HL-60 (cell line): ENCODE measurements at regions not wholly inside any gene's neighbourhood (a gene's known extent, or its start where the extent isn't known, plus 50 kb on each side); places are given as distances from the start of the nearest gene placed in this dataset.

Experiments used
- GABPA ChIP-seq: IDR thresholded peaks from 2 replicates; pipeline ENCODE4 v1.6.1; 2012; ENCODE audit warnings: low read depth
- POLR2AphosphoS5 ChIP-seq: IDR thresholded peaks from 2 replicates; pipeline ENCODE4 v1.6.1; 2012; ENCODE audit warnings: low read depth
- SPI1 ChIP-seq: IDR thresholded peaks from 2 replicates; pipeline ENCODE4 v1.6.1; 2012; ENCODE audit warnings: low read depth, mild to moderate bottlenecking, borderline replicate concordance
- TF ChIP-seq, protein P1 (sequence below): IDR thresholded peaks from one replicate; pipeline ENCODE4 v1.5.1; 2011; ENCODE audit warnings: low read length, control low read depth, inconsistent platforms; ENCODE audit not compliant: insufficient read depth
- TF ChIP-seq, protein P2 (sequence below): IDR thresholded peaks from 2 replicates; pipeline ENCODE4 v1.6.1; 2012; ENCODE audit warnings: low read depth; ENCODE audit not compliant: insufficient replicate concordance

DNA sequence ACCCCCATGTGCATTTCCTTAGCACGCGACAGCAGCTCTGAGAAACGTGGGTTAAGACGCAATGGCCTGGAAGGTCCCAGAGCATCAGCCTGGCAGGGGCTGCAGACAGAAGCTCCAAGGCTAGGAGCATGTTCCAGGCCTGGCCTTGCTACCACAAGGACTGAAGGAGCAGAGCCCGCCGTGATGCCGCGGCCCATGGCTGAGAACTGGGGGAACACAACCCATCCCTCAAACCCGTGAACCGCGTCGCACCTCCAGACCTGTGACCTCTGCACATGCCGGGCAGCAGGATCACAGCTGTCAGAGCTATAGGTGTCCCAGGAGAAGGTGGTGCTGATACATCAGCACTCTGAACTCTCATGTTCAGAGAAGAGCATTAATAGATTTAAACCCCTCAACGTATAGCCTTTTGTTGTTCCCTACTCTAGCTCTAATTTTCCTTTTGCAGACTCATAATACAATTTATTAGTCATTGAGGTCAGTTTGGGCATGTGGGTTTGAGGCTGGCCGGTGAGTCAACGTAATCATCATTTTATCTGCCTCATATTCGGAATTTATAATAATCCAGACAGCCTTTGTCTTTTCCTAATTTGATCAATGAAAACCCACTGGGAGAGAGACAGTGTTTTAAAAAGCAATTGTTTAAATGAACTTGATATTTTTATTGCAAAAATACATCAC lies 222.5 kb upstream of the TCERG1L start:
- TF ChIP-seq, protein P1, sequence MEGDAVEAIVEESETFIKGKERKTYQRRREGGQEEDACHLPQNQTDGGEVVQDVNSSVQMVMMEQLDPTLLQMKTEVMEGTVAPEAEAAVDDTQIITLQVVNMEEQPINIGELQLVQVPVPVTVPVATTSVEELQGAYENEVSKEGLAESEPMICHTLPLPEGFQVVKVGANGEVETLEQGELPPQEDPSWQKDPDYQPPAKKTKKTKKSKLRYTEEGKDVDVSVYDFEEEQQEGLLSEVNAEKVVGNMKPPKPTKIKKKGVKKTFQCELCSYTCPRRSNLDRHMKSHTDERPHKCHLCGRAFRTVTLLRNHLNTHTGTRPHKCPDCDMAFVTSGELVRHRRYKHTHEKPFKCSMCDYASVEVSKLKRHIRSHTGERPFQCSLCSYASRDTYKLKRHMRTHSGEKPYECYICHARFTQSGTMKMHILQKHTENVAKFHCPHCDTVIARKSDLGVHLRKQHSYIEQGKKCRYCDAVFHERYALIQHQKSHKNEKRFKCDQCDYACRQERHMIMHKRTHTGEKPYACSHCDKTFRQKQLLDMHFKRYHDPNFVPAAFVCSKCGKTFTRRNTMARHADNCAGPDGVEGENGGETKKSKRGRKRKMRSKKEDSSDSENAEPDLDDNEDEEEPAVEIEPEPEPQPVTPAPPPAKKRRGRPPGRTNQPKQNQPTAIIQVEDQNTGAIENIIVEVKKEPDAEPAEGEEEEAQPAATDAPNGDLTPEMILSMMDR = no peak
- TF ChIP-seq POLR2AphosphoS5 = no peak
- no peak for TF ChIP-seq GABPA
- TF ChIP-seq, protein P2, sequence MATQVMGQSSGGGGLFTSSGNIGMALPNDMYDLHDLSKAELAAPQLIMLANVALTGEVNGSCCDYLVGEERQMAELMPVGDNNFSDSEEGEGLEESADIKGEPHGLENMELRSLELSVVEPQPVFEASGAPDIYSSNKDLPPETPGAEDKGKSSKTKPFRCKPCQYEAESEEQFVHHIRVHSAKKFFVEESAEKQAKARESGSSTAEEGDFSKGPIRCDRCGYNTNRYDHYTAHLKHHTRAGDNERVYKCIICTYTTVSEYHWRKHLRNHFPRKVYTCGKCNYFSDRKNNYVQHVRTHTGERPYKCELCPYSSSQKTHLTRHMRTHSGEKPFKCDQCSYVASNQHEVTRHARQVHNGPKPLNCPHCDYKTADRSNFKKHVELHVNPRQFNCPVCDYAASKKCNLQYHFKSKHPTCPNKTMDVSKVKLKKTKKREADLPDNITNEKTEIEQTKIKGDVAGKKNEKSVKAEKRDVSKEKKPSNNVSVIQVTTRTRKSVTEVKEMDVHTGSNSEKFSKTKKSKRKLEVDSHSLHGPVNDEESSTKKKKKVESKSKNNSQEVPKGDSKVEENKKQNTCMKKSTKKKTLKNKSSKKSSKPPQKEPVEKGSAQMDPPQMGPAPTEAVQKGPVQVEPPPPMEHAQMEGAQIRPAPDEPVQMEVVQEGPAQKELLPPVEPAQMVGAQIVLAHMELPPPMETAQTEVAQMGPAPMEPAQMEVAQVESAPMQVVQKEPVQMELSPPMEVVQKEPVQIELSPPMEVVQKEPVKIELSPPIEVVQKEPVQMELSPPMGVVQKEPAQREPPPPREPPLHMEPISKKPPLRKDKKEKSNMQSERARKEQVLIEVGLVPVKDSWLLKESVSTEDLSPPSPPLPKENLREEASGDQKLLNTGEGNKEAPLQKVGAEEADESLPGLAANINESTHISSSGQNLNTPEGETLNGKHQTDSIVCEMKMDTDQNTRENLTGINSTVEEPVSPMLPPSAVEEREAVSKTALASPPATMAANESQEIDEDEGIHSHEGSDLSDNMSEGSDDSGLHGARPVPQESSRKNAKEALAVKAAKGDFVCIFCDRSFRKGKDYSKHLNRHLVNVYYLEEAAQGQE = no peak
- TF ChIP-seq SPI1 = no peak
